Activated gamma-delta T cell (primary cell): ENCODE measurements at regions not wholly inside any gene's neighbourhood (a gene's known extent, or its start where the extent isn't known, plus 50 kb on each side); places are given as distances from the start of the nearest gene placed in this dataset.

Experiments used
- DNase-seq: peaks from one replicate; lab custom pipeline; 2025; lab: John Stamatoyannopoulos, UW

DNA sequence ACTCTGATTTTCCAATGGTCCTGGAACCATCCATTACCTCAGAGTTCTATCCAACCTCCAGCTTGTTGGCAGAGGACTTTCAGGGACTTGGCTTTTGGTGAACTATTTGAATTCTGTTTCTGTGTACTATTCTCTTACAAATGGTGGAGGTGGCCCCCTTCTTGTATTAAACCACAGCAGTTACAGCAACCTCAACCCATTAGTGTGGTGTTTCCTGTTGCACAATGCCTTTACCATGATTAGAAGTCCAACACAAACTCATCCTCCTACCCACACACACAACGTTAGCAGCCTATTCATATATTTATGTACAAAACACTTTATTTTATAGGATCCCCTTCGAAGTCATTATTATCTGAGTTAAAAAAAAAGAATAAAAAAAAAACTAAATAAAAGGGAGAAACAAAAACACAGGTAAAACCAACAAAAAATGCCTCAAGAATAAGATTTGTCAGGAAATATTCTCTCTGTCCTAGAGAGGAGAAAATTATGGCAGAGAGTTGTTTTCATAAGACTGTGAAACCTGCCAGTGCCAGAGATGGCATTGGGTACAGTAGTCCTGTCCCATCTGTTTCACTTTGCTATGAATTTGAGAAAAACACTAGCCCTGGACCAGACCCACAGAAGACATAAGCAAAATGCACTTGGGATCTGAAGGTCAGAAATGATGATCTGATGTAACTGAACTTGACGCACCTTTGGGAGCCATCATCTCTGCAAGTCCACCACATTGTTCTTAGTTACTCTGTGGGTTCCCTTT lies 1896.0 kb upstream of the PIK3C3 start:
- no peak for DNase-seq

DNA sequence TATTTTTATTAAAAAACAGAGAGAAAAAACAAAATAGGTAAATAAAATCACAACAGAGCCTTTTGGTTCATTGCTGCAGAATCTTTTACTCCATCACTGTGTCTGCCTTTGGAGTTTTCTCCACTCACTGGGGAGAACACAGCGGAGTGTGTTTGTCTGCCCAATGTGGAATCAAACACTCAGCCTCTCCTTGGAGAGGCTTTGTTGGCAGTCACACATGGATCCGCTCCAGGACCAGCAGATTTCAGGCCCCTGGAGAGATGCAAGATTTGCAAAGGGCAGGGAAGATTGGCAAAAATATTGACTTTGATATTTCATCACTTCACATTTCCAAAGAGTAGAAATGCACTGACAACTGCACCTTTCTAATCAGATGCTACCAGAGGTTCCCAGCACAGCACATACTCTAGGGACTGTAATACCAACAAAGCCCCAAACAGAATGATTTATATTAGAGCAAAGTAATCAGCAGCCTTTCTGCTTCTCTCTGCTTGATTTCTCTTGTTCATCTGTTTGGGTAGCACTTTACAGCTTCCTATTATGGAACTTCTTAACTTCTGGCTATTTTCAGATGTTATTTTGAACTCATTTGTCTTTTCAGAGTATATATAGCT lies 1898.8 kb upstream of the PIK3C3 start:
- DNase-seq, result no peak

DNA sequence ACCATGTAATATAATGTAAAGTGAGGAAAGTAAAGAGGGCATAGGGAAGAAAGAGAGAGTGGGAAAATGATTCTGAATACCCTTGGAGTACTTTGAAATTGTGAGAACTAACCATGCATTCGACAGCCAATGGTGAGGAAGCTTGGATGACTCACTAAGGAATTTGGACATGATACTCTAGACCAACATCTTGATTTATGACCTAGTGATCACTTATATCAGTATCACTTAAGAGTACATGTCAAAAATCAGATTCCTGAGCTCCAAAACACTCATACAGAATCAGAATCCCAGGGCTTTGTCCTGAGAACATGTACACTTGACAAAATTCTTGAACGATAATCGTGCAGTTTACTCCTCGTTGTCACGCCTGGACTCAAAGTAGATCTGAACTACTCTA lies 1899.8 kb upstream of the PIK3C3 start:
- DNase-seq, result no peak

DNA sequence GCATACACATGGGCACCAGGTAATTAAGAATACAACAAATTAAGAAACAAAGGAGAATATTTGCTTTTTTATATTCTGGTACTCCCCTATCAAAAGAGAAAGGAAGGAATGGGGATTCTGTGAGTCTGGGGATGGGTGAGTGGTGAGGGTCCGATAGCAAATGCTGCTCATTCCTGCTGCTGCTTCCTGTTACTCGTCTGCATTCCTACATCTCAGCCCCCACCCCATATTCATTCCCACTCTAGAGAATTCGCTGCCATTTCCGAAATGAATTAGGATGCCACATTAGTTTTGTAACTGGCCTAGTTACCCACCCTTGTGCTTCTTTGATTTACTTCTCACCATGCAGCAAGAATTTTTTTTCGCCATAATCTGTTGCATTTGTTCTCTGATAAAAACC lies 1905.3 kb upstream of the PIK3C3 start:
- DNase-seq, result no peak

DNA sequence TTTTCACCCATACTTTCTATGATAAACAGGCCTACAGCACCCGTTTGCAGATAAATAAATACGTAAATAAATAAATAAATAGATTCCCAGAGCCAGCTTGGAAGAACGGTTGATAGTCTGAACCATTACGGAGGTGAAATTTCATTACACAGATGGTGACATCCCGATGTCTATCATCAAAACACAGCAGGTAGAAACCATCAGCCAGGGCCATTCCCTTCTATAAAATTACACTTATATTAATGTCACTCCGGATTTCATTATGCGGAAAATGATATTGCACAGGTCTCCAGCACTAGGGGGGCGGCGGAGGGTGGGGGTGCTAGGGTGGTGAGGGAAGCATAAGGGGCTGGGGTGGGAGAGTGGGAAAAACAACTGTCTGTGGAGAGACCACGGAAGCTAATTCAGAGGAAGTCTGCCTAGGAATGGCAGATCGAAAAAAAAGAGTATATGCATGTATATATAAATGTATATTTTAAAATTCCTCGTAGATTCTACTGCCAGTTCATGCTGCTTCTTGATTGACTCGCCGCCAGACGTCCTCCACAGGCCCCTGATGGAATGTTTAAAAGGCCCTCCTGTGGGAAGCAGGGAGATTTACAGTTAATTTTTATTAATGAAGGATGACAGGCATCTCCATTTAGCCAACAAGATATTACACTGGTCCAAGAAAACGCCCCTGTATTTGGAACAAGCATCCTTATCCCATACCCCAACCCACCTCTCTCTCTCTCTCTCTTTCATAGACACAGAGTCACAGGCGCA lies 1906.0 kb upstream of the PIK3C3 start:
- no peak for DNase-seq

DNA sequence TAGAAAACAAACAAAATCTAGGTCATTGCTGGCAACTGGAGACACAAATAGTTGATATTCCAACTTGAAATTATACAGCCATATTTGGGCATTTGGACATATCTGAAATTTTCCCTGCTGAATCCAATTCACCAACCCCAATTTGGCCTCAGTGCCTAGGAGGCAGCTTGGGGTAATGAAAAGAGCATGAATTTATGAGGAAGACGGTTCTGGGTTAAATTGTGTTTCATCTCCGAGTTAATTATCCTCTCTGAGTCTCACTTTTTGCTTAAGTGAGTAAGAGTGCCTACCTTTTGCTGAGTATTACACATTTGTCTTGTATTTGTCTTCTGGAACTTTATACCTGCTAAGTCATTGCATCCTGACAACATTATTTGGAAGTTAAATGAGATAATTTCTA lies 1906.8 kb upstream of the PIK3C3 start:
- no peak for DNase-seq

DNA sequence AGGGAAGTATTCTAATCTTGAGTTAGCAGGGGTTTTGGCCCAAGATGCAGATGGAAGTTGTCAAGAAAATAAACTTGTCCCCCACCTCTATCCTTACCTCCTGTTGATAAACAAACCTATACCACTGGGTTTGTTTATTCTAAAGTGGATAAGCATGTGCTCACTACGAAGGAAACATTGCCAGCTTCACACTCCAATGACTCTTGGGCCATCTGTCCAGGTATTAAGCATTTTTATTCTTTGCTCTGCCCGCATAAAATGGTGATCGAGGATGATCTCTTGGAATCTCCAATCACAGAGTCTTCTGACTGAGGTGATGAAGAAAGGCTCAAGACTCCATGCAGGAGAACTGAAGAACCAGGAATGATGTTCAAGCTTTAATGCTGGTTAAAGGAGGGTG lies 1908.4 kb upstream of the PIK3C3 start:
- DNase-seq, result no peak

DNA sequence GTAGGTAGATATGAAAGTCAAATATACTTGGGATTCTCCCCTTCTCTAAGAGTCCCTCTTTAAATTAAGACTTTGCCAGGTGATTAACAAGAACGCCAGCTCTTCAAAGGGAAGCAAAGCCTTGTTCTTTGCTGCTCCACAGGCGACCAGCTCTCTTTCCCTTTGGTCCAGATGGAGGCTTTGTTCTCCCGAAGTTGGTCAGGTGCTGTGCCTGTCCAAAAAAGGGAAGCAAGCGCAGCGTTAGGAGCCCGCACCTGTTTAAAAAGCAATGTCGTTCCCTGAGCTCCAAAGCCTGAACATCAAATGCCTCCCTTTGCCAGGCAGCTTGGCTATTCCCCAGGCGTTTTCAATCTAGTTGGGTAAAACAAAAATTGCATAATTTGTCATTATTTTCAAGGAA lies 1913.1 kb upstream of the PIK3C3 start:
- DNase-seq, result no peak

DNA sequence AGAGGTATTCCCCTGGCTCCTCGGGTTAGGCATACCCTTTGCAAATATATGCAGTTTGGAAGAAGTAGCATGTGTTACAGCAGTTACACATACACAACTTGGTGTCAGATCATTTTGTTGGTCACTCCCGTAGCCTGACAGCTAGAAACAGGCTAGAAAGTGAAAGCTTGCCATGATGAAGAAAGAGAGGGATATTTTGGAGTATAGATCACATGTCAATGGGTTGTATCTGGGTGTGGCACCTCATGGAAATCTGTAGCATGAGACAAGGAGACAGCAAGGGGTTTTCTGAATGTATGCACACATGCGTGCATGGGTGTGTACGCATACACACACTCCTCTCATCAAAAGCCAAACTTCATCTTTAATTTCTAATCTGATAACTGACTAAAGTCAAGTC lies 1914.5 kb upstream of the PIK3C3 start:
- no peak for DNase-seq

DNA sequence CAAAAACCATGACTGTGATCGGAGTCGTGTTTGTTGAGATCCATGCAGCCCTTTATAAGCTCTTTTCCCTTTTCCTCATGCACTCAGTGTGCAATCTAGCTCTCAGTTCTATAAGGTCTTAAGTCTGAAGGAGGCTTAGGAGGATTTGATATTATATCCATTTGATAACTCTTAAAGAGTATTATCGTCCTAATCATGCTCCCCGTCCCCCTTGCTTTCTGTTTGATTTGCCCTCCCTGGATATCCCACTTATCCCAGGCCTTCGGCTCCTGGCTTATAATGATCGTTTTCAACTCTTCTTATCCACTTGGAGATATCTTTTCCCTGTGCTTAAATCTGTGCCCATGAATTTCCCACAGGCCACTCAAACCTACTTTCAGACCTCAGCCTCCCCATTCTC lies 1917.7 kb upstream of the PIK3C3 start:
- DNase-seq, result no peak

DNA sequence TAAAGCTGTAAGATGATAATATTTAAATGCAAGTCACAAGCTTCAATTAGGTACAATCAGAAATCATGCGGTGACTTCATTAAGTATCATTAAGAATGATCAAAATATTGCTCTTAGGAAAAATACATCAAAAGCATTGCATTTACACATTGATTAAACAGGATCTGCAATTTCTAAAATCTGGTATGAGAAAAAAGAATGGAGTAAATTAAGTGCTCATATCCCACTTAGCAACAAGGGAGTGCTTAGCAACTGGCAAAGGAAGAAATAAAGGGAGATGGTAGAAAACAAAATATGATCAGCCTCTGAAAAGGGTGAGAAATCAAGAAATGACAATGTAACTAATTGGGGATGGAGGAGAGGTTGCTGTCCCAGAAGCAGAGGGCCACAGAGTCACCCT lies 1918.2 kb upstream of the PIK3C3 start:
- DNase-seq, result no peak

DNA sequence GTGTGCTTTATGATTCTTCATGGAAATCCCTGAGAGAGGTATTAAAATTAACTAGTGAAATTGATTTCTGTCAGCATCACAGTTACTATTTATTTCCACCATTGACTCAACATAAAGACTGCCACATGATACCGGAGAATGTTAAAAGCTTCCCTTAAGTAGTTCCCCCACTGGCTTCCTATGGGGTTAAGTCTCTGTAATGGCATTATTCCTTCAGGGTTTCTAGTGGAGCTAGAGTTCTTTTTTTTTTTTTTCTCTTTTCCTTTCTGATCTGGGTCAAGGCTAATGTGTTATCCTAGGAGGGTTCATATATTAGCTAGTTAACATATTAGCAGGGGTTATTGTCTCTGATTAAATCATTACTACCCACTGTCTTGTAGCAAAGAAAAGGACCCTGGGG lies 1919.1 kb upstream of the PIK3C3 start:
- DNase-seq, result no peak

DNA sequence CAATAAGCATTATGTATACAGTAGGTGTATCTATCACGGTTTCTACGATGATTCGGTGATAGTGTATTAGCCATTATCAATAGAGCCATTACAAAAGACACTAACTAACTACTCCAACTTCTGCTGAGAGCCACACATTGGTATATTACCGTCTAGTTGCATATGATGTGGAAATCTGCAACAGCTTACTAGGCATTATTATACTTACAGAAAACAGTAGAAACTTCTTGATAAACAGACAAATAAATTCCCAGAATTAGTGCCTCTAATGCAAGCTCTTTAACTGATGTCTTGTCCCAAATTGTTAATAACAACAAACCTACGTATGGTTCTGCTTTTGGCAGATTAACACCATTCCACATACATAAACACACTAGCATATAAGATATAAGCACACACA lies 1923.0 kb upstream of the PIK3C3 start:
- no peak for DNase-seq

DNA sequence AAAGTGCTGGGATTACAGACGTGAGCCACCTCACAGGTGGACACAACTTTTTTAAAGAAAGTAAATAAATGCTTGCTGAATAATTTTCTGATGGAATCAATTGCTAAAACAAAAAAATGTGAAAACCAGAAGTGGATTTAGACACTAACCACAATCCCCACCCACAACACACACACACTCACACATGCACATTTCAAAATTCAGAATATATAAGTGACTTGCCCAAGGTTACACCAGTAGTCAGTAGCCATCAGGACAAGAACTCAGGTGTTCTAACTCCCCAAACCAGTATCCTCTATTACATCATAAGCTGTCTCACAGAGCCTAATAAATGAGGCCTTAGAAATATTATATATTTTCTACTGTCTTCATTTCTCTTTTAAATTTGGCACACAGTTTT lies 1923.6 kb upstream of the PIK3C3 start:
- no peak for DNase-seq

DNA sequence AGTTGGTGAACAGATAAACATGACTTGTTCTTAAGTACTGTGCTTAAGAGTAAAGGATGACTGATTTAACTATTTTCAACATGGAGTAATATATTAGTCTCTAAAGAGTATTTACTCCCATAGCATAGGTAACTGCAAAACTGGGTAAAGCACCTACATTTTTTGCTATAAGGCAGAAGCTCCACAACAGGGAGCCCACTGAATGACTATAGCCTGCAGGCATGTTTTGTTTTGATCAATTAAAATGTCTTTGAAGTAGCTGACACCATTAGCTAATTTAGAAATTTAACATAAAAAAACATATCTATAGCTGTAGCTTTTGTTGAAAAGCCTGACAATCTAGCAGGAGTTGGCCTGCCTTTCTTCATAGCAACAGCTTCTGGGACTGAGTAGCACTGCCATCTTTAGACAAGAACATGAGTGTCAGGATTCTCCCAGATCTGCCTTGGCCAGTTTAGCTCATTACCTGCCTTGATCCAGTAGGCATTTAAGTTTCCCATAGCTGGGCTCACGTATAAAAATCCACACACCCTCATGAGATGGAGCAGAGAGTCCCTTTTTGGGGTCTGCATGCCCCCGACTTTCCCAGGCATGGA lies 1935.1 kb upstream of the PIK3C3 start:
- no peak for DNase-seq

DNA sequence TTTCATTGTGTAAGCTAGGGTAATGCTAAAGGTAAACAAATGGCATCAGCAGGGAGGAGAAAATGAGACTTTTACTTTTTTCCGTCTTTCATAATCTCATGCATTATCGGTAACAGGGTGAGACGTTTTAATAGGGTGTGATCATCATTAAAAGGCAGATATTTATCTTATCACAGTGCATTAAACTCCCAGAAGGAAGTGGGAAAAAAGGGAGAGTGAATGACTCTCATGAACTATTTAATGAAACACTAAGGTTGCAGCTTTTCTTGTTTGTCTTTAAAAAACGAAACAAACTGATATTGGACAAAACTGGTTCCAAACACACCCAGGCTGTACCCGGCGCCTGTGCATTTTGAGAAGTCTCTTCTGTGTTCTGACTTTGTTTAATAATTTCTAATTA lies 1936.8 kb upstream of the PIK3C3 start:
- no peak for DNase-seq

DNA sequence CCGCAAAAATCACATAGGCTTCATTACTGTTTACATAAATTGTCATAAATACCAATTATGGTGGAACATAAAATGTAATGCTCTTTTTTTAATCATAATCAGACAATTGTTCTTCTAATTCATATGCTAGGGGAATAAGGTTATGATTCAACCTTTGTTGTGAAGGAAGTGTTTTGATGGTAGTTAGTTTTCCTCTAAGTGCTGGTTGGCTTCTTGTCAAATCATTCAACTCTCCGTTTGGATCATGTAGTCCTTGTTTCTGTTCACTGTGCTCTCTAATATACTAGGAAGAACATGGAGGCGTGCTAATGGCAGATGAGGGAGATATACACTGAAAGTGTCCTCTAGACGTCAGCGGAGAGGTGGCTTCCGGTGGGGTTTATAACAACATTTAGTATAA lies 1938.0 kb upstream of the PIK3C3 start:
- DNase-seq, result no peak

DNA sequence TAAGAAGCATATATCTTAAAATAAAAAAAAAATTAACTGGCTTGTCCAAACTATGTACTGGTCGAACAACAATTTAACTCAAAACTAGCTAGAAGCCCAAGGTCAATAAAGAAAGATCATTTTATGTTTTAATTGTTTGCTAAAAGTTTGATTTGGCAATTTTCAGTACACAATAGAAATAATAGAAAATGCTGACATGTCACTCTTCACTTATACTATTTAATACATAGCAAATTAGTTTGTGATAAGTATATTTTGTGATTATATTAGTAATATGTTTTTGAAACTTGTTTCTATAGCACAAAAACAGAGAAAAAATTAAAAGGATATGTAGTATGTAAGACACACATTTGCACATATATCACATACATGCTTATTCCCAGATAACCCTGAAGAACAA lies 1938.6 kb upstream of the PIK3C3 start:
- no peak for DNase-seq

DNA sequence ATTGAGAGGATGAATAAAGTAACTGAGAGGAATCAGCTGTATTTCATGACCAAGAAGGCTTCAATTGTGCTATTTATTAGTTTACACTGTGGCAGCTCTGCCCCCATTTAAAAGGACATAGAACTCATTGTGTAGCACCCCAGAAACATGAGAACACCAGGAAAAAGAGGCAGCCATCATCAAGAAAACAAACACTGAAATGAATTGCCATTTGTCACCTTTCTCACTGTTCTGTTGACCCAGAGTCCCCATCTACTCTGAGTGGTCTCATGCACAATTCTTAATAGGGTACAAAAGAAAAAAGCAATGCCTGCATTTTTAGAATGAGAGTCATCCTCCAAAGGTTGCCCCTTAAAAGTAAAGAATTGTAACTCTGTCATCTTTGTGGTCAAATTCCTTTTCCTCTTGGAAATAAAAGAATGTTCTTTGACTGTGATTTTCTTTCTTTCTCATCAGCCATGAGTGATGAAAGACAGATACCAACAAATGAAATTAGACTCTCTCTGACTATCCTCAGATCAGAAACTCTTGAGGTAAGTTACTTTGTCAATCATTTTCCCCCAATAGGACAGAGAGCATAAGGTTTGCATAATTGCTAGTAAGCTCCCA lies 1941.9 kb upstream of the PIK3C3 start:
- no peak for DNase-seq

DNA sequence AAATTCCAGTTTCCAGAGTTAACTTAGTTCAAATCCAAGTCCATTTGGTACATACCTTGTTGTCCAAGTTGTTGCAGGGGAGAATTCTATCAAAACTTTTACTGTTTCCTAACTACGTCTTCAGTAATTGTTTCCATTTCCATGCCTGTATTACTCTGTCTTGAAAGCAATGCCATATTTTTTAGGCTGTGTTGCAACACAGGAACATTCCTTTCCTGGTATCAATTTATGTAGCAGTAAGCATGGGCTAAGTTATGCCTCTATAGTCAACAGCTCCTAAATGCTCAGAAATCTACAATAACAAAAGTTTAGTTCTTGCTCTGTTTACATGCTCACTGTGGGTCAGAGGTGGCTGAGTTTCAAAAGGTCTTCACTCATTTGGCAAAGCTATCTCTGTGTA lies 1943.8 kb upstream of the PIK3C3 start:
- DNase-seq, result no peak

DNA sequence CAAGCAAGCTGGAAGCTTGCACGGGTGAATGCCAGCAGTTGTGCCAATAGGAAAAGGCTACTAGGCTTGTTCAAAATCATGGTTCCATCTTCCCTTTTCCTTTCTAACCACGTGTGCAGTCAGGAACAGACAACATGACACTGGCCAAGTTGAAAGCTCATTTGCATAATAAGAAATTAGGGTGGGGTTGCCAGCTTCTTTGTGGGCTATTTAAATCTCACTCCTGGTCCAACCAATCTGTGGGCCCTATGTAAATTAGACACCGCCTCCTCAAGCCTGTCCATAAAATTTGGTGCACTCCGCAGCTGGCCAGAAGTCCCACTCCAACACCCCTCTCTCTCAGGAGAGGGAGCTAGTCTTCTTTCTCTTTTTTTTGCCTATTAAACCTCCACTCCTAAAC lies 1948.4 kb upstream of the PIK3C3 start:
- no peak for DNase-seq

DNA sequence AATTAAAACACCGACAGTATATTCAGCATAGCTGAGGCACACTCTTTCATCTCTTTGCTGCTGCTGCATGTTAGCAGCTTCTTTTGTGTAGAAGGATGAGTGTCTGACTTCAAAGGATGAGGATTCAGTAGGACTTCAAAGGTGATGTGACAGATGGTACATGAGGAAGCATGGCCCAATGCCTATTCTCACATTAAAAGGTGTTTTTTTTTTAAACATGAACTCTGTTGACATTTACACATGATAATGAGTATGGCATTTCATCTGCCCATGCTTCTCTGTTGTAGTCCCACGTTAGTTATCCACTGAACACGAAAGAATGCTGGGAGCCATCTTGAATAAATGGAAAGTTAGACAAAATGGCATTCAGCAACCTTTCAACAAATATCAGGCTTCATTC lies 1950.8 kb upstream of the PIK3C3 start:
- DNase-seq, result no peak
